GM23338 (cell line): ENCODE measurements at regions not wholly inside any gene's neighbourhood (a gene's known extent, or its start where the extent isn't known, plus 50 kb on each side); places are given as distances from the start of the nearest gene placed in this dataset.

Experiments
- ATAC-seq: fragments of 200-7000 bp; cut with Tn5 transposase; 3 replicates; pipeline ENCODE4 v1.9.1; 2020
- DNase-seq: peaks from one replicate; pipeline ENCODE4 v3.0.0-alpha.2; 2015; ENCODE audit warnings: low spot score
- H2AFZ ChIP-seq: fragments of 200-600 bp; sonication (generic); 2 replicates; pipeline ENCODE4 v1.8.0; 2016; ENCODE audit warnings: antibody characterized with exemption, mild to moderate bottlenecking, moderate library complexity
- H3F3A ChIP-seq: fragments of 200-600 bp; sonication (generic); replicated peaks from 2 replicates; pipeline ENCODE4 v1.8.0; 2017; ENCODE audit warnings: antibody characterized with exemption, mixed run types, low read depth
- H3K27ac ChIP-seq: fragments of 200-600 bp; sonication (generic); 2 replicates; pipeline ENCODE4 v1.6.1; 2016; ENCODE audit warnings: low read depth
- H3K27me3 ChIP-seq: fragments of 200-600 bp; sonication (generic); 2 replicates; pipeline ENCODE4 v1.8.0; 2016; ENCODE audit warnings: mild to moderate bottlenecking, mixed run types, moderate library complexity; ENCODE audit not compliant: insufficient read depth
- H3K36me3 ChIP-seq: fragments of 200-600 bp; sonication (generic); 2 replicates; pipeline ENCODE4 v1.8.0; 2016; ENCODE audit warnings: mild to moderate bottlenecking; ENCODE audit not compliant: insufficient read depth
- H3K4me1 ChIP-seq: fragments of 200-600 bp; sonication (generic); 2 replicates; pipeline ENCODE4 v1.8.0; 2016; ENCODE audit warnings: mild to moderate bottlenecking, moderate library complexity; ENCODE audit not compliant: insufficient read depth
- H3K4me2 ChIP-seq: fragments of 200-600 bp; sonication (generic); 2 replicates; pipeline ENCODE4 v1.7.1; 2017; ENCODE audit warnings: mixed run types
- H3K4me3 ChIP-seq: fragments of 200-600 bp; sonication (generic); 2 replicates; pipeline ENCODE4 v1.6.1; 2016; ENCODE audit warnings: mixed run types
- H3K79me2 ChIP-seq: fragments of 200-600 bp; sonication (generic); replicated peaks from 2 replicates; pipeline ENCODE4 v1.8.0; 2017; ENCODE audit warnings: mild to moderate bottlenecking; ENCODE audit not compliant: insufficient read depth
- H3K9me2 ChIP-seq: fragments of 200-600 bp; sonication (generic); 2 replicates; pipeline ENCODE4 v1.8.0; 2017; ENCODE audit not compliant: insufficient read depth
- H4K20me1 ChIP-seq: fragments of 200-600 bp; sonication (generic); replicated peaks from 2 replicates; pipeline ENCODE4 v1.8.0; 2017; ENCODE audit warnings: mild to moderate bottlenecking; ENCODE audit not compliant: insufficient read depth
- H3K27ac Mint-ChIP-seq: 2 replicates; pipeline ENCODE4 v1.8.0; 2020; ENCODE audit warnings: inconsistent platforms, mild to moderate bottlenecking, moderate library complexity, mixed read lengths
- H3K27me3 Mint-ChIP-seq: 3 replicates; pipeline ENCODE4 v1.8.0; 2022; ENCODE audit warnings: low read depth, mild to moderate bottlenecking, moderate library complexity, mixed read lengths, inconsistent platforms; ENCODE audit not compliant: insufficient read depth, poor library complexity
- H3K36me3 Mint-ChIP-seq: 3 replicates; pipeline ENCODE4 v1.8.0; 2021; ENCODE audit warnings: low read depth, mild to moderate bottlenecking, inconsistent platforms, moderate library complexity, mixed read lengths
- H3K4me1 Mint-ChIP-seq: 3 replicates; pipeline ENCODE4 v1.8.0; 2020; ENCODE audit warnings: mild to moderate bottlenecking, inconsistent platforms, mixed read lengths
- H3K4me3 Mint-ChIP-seq: 3 replicates; pipeline ENCODE4 v1.8.0; 2021; ENCODE audit warnings: moderate library complexity, mild to moderate bottlenecking, inconsistent platforms, mixed read lengths
- H3K9me3 Mint-ChIP-seq: 3 replicates; pipeline ENCODE4 v1.8.0; 2020; ENCODE audit warnings: moderate library complexity, mild to moderate bottlenecking, inconsistent platforms, mixed read lengths
- CREB1 ChIP-seq: fragments of 250-450 bp; sonication (Bioruptor Pico); IDR thresholded peaks from 2 replicates; pipeline ENCODE4 v1.5.0; 2020; ENCODE audit warnings: low read depth, mild to moderate bottlenecking, moderate library complexity
- EZH2 ChIP-seq: fragments of 200-600 bp; sonication (generic); IDR thresholded peaks from one replicate; pipeline ENCODE4 v1.8.0; 2017; ENCODE audit warnings: antibody characterized with exemption, mild to moderate bottlenecking, low read depth; ENCODE audit not compliant: unreplicated experiment
- EZH2phosphoT487 ChIP-seq: fragments of 200-600 bp; sonication (generic); IDR thresholded peaks from one replicate; pipeline ENCODE4 v1.8.1; 2018; ENCODE audit warnings: antibody characterized with exemption; ENCODE audit not compliant: unreplicated experiment
- JUNB ChIP-seq: IDR thresholded peaks from one replicate; pipeline ENCODE4 v1.6.1; 2016; ENCODE audit warnings: antibody characterized with exemption; ENCODE audit not compliant: unreplicated experiment
- NANOG ChIP-seq: IDR thresholded peaks from 2 replicates; pipeline ENCODE4 v1.6.1; 2016; ENCODE audit warnings: antibody characterized with exemption, borderline replicate concordance
- STAT1 ChIP-seq: IDR thresholded peaks from one replicate; pipeline ENCODE4 v1.6.1; 2016; ENCODE audit warnings: antibody characterized with exemption; ENCODE audit not compliant: unreplicated experiment
- ZNF114 ChIP-seq: fragments of 250-450 bp; sonication (Bioruptor Pico); IDR thresholded peaks from 2 replicates; pipeline ENCODE4 v1.5.0; 2020; ENCODE audit warnings: mild to moderate bottlenecking, moderate library complexity
- TF ChIP-seq, protein P1 (sequence below), 2 experiments: fragments of 200-600 bp in 1 of 2; sonication (generic) in 1 of 2; conservative IDR thresholded peaks; 2 replicates each; pipeline versions ENCODE4 v1.5.1 to v1.6.1; 2016 to 2017; ENCODE audit warnings: antibody characterized with exemption in 2 of 2, low read depth in 2 of 2, mild to moderate bottlenecking in 2 of 2, moderate library complexity in 1 of 2

DNA sequence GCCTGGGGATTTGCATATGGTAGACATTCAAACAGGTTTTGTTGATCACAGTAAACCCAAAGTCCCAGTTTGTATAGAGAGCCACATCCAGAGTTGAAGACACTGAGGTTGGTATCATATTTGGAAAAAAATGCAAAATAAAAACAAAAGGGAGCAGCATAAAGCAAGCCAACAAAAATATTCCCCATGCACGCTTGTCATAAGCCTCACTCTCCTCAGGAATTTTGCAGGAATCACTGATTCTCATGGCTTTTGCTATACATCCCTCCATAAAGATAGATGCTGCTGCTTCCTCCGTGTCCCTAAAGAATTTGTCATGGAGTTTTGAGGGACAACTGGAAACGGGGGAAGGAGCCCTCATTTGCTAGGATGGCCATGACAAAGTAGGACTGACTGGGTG lies 108.8 kb upstream of the TCF4 start (continued):
- TF ChIP-seq, protein P1, sequence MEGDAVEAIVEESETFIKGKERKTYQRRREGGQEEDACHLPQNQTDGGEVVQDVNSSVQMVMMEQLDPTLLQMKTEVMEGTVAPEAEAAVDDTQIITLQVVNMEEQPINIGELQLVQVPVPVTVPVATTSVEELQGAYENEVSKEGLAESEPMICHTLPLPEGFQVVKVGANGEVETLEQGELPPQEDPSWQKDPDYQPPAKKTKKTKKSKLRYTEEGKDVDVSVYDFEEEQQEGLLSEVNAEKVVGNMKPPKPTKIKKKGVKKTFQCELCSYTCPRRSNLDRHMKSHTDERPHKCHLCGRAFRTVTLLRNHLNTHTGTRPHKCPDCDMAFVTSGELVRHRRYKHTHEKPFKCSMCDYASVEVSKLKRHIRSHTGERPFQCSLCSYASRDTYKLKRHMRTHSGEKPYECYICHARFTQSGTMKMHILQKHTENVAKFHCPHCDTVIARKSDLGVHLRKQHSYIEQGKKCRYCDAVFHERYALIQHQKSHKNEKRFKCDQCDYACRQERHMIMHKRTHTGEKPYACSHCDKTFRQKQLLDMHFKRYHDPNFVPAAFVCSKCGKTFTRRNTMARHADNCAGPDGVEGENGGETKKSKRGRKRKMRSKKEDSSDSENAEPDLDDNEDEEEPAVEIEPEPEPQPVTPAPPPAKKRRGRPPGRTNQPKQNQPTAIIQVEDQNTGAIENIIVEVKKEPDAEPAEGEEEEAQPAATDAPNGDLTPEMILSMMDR (conservative IDR thresholded peaks at IDR 0.05; ENCODE audit: low read depth in 2 of 2) = no peak
- no peak for TF ChIP-seq NANOG
- TF ChIP-seq JUNB = no peak
- no peak for TF ChIP-seq EZH2phosphoT487
- TF ChIP-seq ZNF114 (CRISPR knock-in tag) = no peak
- TF ChIP-seq STAT1 = no peak

GRCh38 chr18:55695091-55695490 lies 107.1 kb upstream of the TCF4 start:
- Histone ChIP-seq H3K27me3 (no peaks in the 10 kb centered on the region), H3K4me2 (no peak overlapping the region), H3K4me1 (0 out of 2 replicates have a peak, but pooled peaks cover 4% of the 10 kb centered on the region), H3K4me3 (no peak overlapping the region), H2AFZ (no peak overlapping the region), H3K36me3 (no peaks in the 10 kb centered on the region), H4K20me1 (no peaks in the 10 kb centered on the region), H3K9me2 (no peaks in the 10 kb centered on the region), H3K79me2 (no peaks in the 10 kb centered on the region), H3F3A (no peaks in the 10 kb centered on the region), H3K27ac (no peak overlapping the region)
- Mint-ChIP-seq H3K4me3 (no peak overlapping the region), H3K36me3 (no peaks in the 10 kb centered on the region), H3K27ac (no peak overlapping the region), H3K9me3 (no peaks in the 10 kb centered on the region), H3K4me1 (no peaks in the 10 kb centered on the region), H3K27me3 (no peaks in the 10 kb centered on the region)
- ATAC-seq (no peak), DNase-seq (no peak)
- TF ChIP-seq CREB1 (CRISPR knock-in tag) = no peak

- H3K9me3 Mint-ChIP-seq = no peaks in the 10 kb centered on the region
- no peak overlapping the region for H3K4me3 Mint-ChIP-seq
- Histone ChIP-seq H2AFZ (no peak overlapping the region), H3K9me2 (no peaks in the 10 kb centered on the region), H3F3A (no peaks in the 10 kb centered on the region), H3K27me3 (no peaks in the 10 kb centered on the region), H3K36me3 (no peaks in the 10 kb centered on the region), H3K4me3 (no peak overlapping the region), H3K4me1 (0 out of 2 replicates have a peak, but pooled peaks cover 4% of the 10 kb centered on the region), H3K27ac (no peak overlapping the region), H3K4me2 (no peak overlapping the region), H4K20me1 (no peaks in the 10 kb centered on the region), H3K79me2 (no peaks in the 10 kb centered on the region)
- DNase-seq (no peak), ATAC-seq (no peak)
- H3K4me1 Mint-ChIP-seq = no peaks in the 10 kb centered on the region
- H3K27ac Mint-ChIP-seq = no peak overlapping the region
- H3K36me3 Mint-ChIP-seq = no peaks in the 10 kb centered on the region
- no peak for TF ChIP-seq EZH2phosphoT487
- TF ChIP-seq, protein P1 (conservative IDR thresholded peaks at IDR 0.05; ENCODE audit: low read depth in 2 of 2) = no peak
- TF ChIP-seq ZNF114 (CRISPR knock-in tag) = no peak
- no peak for TF ChIP-seq NANOG
- TF ChIP-seq EZH2 = no peak
- no peaks in the 10 kb centered on the region for H3K27me3 Mint-ChIP-seq
Observed at GRCh38 chr18:55694291-55694690, 106.3 kb upstream of the TCF4 start.
